Tibial nerve (tissue), 4 donors: ENCODE measurements at regions not wholly inside any gene's neighbourhood (a gene's known extent, or its start where the extent isn't known, plus 50 kb on each side); places are given as distances from the start of the nearest gene placed in this dataset.

Experiments
- CTCF ChIP-seq, 5 experiments: fragments of 200-600 bp in 3 of 5; fragments of 450-650 bp in 2 of 5; sonication (generic) in 3 of 5; IDR thresholded peaks; one replicate each; pipeline ENCODE4 v1.5.1; 2016 to 2019; ENCODE audit warnings: antibody characterized with exemption in 5 of 5, mild to moderate bottlenecking in 3 of 5, moderate library complexity in 2 of 5
- EP300 ChIP-seq, 2 donors: sonication (generic); formaldehyde crosslinking; IDR thresholded peaks; one replicate each; pipeline ENCODE4 v1.6.1; 2017; ENCODE audit warnings: antibody characterized with exemption in 2 of 2, mild to moderate bottlenecking in 1 of 2
- POLR2A ChIP-seq, 2 donors: fragments of 450-650 bp; IDR thresholded peaks; one replicate each; pipeline ENCODE4 v1.6.1; 2017; ENCODE audit warnings: antibody characterized with exemption in 2 of 2, mild to moderate bottlenecking in 2 of 2, moderate library complexity in 2 of 2

DNA sequence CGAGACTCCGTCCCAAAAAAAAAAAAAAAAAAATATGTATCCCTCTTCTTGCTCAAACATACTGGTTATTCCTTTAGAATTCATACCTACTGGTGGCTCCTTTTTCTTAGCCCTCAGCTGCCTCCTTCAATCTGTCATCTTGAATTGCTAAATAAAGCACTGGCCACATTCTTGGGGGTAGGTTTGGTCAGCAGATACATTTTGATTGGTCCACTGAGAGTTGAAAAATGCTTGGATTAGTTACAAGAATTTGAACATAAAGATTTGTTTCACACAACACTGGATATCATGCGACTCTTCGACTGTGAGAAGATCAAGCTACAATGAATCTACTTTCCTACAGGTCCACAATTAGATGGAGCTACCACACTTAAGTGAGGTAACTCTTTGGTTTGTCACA is 906.1 kb upstream of the SLC39A10 start:
- TF ChIP-seq POLR2A (IDR thresholded peaks at IDR 0.05) (no peak), CTCF (IDR thresholded peaks at IDR 0.05) (no peak), EP300 (IDR thresholded peaks at IDR 0.05) (no peak)
